Activated CD4-positive, alpha-beta T cell treated with anti-CD3 and anti-CD28 coated beads, Interleukin-2, amount 50 U/mL, for 16 hours (primary cell): ENCODE measurements at regions not wholly inside any gene's neighbourhood (a gene's known extent, or its start where the extent isn't known, plus 50 kb on each side); places are given as distances from the start of the nearest gene placed in this dataset.
"Not testable (repeated sequence)": the region's sequence is repeated elsewhere in the genome, so short reads cannot be mapped to it uniquely, and the experiment has no call there.

Experiments
- DNase-seq: peaks from one replicate; pipeline ENCODE4 v3.0.0-alpha.2; 2020

- no peak for DNase-seq
These were observed 159.0 kb downstream of the TEX29 start for GRCh38 chr13:111479412-111479811.

GRCh38 chr13:111480503-111480902, 160.1 kb downstream of the TEX29 start:
- DNase-seq = no peak

GRCh38 chr13:111480976-111481375, 160.5 kb downstream of the TEX29 start:
- no peak for DNase-seq

GRCh38 chr13:111482126-111482525, 161.7 kb downstream of the TEX29 start:
- DNase-seq = no peak

- DNase-seq = no peak
These were observed 162.6 kb downstream of the TEX29 start for GRCh38 chr13:111482806-111483620.

- DNase-seq = no peak
These were observed 163.2 kb downstream of the TEX29 start for GRCh38 chr13:111483621-111483987.

- DNase-seq = no peak
These were observed 163.9 kb downstream of the TEX29 start for GRCh38 chr13:111484141-111484925.

- no peak for DNase-seq
These were observed 164.5 kb downstream of the TEX29 start for GRCh38 chr13:111484959-111485358.

- DNase-seq = no peak
These were observed 165.2 kb downstream of the TEX29 start for GRCh38 chr13:111485491-111486250.

GRCh38 chr13:111486331-111486730, 165.9 kb downstream of the TEX29 start:
- DNase-seq = no peak

- DNase-seq = no peak
These were observed 166.4 kb downstream of the TEX29 start for GRCh38 chr13:111486801-111487200.

GRCh38 chr13:111488486-111489132, 168.2 kb downstream of the TEX29 start:
- DNase-seq = no peak

GRCh38 chr13:111489301-111489700, 168.9 kb downstream of the TEX29 start:
- no peak for DNase-seq

- no peak for DNase-seq
These were observed 170.2 kb downstream of the TEX29 start for GRCh38 chr13:111490611-111491010.

- no peak for DNase-seq
These were observed 170.6 kb downstream of the TEX29 start for GRCh38 chr13:111491021-111491420.

GRCh38 chr13:111491659-111492058, 171.2 kb downstream of the TEX29 start:
- DNase-seq = no peak

GRCh38 chr13:111492341-111492950, 172.0 kb downstream of the TEX29 start:
- no peak for DNase-seq

GRCh38 chr13:111492958-111493357, 172.5 kb downstream of the TEX29 start:
- DNase-seq = no peak

GRCh38 chr13:111493468-111493867, 173.0 kb downstream of the TEX29 start:
- DNase-seq = no peak

- DNase-seq = no peak
These were observed 174.2 kb downstream of the TEX29 start for GRCh38 chr13:111494641-111495040.

- not testable (repeated sequence) for DNase-seq
These were observed 181.4 kb downstream of the TEX29 start for GRCh38 chr13:111501596-111502535.
